GM18498 (cell line): ENCODE measurements at regions not wholly inside any gene's neighbourhood (a gene's known extent, or its start where the extent isn't known, plus 50 kb on each side); places are given as distances from the start of the nearest gene placed in this dataset.

Experiments used
- ATAC-seq: cut with Tn5 transposase; IDR thresholded peaks from one replicate; pipeline ENCODE4 v1.9.1; 2021; ENCODE audit warnings: mild to moderate bottlenecking, moderate library complexity; ENCODE audit not compliant: unreplicated experiment

DNA sequence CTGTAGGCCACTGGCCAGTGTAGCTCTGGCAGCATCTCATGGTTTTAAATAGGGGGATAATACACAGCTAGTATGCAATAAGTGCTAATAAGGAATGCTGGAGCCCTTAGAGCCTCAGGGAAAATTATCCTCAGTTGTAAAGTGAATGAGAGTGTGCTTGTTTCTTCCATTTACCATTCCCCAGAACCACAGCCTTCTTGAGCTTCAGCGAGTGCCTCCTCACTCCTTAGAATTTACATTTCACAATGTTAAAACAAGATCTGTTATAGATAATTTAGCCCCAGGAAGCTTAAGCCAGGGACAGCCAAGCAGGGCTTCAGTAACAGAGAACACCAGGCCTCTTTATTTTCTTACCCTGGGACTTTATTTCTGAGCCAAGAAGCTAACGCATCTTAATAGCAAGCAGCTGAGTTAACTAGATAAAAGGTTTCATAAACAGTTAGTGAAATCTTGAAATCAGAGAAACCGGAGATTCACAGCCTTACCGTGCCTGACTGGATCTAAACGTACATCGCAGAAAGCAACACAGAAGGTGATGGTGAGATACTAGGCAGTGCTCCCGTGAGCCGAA is 535.2 kb downstream of the TDRD15 start:
- no peak for ATAC-seq

DNA sequence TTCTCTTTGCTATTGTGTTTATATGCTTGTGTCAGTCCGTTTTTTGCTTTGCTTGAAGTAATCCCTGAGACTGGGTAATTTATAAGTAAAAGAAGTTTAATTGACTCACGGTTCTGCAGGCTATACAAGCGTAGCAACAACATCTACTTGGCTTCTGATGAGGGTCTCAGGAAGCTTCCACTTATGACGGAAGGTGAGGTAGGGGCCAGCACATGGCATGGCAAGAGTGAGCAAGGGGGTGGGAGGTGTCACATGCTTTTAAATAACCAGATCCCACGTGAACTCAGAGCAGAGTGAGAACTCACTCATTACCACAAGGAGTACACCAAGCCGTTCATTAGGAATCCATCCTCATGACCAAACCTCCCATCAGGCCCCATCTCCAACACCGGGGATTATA is 540.3 kb downstream of the TDRD15 start:
- ATAC-seq: no peak

DNA sequence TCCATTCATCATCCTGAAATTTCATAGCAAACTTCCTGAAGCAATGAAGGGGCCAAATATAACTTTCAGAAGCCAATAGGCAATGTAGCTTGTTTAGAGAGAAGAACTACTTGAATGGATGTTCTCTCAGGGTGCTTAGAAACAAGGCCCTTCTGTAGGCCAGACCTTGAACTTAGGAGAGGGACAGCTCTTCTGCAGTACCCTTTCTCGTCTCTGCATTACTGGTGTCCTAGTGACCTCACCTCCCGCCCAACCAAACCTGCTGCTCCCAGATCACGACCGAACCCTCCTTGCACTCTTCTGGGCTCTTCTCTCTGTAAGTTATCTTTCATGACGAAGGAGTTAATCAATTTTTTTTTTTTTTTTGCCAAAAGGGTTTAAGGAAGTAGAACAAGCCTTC is 543.9 kb downstream of the TDRD15 start:
- ATAC-seq: no peak

DNA sequence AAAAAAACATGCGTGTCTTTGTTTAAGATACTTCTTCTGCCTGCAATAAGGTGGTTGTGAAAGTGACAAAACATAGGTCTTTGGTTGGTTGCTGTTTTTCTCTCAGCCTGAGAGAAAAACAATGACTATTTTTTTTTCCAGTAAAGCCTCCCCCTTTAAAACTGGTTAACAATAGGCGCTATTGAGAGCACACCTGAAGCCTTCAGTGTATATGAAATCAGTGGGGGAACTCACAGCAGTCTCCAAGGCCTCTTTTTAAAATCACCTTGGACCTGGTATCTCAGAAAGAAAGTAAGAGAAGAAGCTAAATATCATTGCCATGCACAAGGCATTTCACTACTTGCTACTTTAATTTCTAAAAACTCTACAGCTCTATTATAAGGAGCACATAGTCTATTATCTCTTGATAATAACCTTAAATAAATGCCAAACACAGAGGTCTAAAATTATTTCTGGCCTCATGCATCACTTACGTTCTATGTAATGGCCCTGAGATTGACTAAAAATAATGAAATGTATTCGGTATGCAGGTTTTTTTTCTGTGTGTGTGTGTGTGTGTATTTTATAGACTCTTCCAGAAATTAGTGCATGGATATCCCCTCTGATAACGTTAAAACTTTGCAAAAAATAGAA is 544.4 kb downstream of the TDRD15 start:
- ATAC-seq: no peak

DNA sequence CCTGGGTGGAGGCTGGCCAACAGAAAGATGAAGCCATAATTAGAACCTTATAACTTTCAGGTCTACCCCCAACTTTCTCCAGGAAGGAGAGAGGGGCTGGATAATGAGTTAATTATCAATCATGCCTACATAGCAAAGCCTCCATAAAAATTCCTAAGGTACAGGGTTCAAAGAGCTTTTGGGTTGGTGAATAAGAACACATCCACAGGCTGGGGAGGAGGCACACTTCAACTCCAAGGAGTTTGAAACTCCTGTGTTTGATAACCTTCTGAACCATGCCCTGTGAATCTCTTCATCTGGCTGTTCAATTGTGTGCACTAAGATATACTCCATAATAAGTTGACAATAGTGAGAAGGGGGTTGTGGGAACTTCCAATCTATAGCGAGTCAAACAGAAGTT is 552.3 kb downstream of the TDRD15 start:
- ATAC-seq: no peak

DNA sequence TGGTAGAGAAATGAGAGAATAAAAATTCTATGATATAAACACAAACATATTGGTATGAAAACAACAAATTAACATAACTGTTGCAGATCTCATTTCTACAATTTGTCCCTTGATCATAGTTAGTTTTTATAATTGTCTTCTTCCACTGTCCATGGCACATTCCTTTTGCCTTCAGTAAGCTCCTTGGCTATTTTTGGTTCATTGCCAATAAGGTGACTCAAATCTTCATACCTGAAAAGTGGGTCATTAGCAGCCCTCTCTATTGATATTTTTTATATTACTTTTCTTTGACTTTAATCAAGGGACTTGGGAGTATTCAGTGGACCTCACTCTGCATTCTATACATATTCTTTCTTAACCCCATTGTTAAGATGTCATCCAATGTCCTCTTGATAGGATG is 552.9 kb downstream of the TDRD15 start:
- ATAC-seq: no peak

DNA sequence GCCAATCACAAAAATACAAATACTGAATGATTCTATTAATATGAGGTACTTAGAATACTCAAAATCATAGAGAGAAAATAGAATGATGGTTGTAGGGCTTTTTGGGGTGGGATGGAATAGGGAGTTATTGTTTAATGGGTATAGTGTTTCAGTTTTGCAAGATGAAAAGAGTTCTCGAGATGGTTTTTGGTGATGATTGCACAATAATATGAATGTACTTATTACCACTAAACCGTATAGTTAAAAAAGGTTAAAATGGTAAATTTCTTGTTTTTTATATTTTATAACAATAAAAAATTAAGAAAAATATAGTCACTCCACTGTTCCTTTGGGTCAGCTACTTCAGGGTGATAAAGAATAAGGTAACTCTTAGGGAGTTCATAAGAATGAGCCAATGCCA is 560.1 kb downstream of the TDRD15 start:
- no peak for ATAC-seq

DNA sequence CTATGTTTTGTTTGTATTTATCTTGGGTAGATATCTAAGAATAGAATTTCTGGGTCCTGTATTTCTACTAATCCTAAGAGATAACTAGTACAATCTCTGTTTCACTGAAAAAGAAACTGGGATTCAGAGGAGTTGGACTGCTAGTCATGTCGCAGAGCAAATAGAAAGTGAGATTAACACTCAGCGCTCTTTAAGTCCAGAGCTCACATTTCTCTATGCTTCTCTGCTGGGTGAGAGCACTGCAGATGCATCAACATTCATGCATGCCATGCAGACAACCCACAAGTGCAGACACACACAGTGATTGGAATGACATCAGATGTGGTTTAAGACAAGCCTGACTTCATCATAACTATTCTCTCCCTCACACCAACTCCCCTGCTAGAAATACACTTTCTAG is 563.8 kb downstream of the TDRD15 start:
- ATAC-seq: no peak

DNA sequence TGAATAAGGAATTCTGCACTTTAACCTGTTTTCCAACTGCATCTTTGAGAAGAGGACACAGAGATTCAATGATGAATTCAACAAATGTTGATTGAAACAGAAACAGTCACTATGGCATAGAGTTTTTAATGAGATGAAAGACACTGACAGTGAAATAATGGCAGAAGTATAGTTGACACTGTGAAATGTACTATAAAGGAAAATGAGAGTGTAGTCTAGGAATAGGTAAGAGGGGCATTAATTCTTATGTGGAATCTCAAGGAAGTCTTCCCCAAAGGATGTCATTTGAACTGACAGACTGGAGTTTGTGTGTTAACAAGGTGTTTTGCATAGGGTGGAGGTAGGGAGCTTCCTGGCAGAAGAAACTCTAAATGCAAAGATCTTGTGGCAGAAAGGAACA is 566.2 kb downstream of the TDRD15 start:
- no peak for ATAC-seq

DNA sequence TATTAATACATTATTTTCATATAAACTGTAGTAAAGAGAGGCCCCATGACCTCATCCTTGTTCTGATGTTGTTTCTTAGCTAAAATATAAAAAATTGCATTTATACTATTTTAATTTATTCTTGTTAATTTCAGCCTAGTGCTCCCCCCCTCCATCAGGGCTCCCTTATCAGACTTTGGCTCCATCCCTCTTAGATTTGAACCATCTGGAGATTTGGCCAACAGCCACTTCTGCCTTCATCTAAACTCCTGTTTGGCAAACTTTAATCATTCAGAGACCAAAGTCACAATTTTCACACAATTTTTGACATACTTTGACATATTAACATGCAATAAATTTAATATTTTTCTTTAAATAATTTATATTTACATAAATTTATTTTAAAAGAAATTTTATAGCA is 569.3 kb downstream of the TDRD15 start:
- no peak for ATAC-seq

DNA sequence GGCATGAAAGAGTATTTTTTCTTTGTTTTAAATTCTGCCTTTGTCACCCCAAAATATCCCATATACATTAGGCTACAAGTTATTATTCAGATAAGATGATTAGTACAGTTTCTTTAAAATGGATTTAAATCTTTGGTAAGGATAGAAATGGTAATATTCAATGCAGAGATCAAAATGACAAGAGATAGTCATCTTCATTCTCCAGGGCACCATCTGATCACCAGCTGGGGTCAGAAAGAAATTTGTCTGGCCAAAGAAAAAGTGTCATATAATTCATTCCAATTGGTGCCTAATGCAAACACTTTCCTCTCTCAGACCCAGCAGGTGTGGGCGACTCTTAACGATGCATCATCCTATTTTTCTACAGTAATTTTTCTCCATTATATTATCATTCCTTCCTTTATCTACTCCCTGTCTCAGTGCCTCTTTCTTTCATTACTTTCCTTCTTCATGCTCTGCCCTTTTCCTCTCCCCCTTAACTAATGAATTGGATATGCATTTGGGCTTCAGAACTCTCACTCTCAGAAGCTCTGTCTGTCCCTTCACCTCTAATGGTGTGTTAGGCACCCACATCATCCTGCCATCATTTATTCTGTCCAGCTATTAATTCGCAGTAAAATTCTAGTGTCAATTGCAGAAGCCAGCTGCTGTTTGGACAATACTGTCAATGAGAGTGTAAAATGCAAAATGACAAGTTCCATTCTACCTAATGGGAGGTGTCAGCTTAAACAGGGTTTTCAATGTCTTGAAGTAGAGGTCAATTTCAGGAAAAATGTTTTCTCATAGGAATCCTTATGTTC is 570.5 kb downstream of the TDRD15 start:
- ATAC-seq: no peak

DNA sequence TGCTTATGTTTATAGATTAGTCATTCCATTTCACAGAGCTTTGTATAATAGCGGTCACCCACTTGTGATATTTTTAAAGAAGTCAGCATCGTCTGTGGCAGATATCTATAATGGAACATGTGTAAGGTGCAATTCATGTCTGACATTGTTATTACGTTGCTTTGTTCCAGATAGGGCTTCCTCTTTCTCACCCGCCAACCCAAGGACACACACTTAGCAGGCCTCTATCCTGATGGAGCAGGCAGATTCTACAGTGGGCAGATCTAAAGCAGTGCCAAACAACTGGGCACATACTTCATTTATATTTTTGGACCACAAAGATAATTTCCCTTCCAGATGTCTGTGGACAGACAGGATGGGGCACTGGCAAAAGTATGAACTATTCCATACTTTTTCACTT is 573.1 kb downstream of the TDRD15 start:
- ATAC-seq: no peak

DNA sequence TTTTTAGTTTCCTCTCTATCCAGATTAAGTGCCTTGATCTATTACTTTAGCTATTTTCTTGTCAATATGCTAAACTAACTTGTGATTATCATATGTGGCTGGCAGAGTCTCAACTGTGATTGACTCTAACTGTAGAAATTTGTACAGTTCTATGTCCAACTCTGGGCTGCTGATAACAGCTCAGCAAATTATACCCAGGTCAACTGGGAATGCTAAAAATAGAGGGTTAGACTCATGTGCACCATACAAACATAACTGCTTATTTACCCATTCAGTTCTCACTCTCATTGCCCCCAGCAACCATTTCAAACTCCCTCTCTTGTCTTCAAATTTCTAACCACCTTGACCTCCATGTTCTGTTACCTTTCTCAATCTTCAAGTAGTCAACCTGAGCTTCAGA is 576.9 kb downstream of the TDRD15 start:
- ATAC-seq: no peak

DNA sequence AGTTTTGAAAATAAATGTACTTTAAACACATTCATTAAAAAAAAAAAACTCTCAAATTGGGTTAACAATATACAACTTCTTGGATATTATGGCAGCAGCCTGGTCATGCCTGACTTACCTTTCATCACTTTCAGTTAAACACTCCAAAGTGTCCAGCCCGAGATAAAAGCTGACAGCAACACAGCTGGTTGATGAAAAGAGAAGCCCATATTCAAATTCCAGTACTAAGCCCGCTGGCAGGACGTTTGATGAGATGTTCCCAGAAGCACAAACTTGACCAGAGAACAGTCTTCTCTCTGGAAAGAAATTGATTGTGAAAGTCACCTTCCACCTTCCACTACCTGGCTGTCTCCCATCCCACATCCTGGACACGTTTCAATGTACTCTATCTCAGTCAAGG is 586.3 kb downstream of the TDRD15 start:
- no peak for ATAC-seq

DNA sequence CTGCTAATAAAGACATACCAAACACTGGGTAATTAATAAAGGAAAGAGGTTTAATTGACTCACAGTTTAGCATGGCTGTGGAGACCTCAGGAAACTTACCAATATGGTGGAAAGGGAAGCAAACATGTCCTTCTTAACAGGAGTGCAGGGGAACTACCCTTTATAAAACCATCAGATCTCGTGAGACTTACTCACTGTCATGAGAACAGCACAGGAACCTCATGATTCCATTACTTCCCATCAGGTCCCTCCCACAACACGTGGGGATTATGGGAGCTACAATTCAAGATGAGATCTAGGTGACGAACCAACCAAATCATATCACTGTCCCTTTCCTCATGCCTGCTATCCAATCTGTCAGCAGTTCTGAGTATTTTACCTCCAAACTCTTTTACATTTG is 586.7 kb downstream of the TDRD15 start:
- ATAC-seq: no peak

DNA sequence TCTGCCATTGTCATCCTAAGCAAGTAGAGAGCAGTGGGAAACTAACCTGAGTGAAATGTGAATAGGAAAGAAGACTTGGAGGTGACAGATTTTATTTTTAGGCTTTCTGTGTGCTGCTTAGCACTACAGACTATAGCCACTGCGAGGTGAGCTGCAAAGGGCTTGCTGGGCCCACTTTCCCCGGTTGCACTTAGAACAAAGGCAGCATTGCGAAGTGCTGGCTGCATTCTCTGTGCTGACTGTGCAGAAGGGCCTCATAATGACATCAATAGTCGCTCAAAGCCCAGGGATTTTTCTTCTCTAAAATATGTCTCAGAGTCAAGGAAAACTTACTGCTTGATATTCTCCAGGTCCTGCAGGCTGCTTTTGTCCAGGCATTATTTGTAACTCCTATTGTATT is 592.1 kb downstream of the TDRD15 start:
- ATAC-seq: no peak

DNA sequence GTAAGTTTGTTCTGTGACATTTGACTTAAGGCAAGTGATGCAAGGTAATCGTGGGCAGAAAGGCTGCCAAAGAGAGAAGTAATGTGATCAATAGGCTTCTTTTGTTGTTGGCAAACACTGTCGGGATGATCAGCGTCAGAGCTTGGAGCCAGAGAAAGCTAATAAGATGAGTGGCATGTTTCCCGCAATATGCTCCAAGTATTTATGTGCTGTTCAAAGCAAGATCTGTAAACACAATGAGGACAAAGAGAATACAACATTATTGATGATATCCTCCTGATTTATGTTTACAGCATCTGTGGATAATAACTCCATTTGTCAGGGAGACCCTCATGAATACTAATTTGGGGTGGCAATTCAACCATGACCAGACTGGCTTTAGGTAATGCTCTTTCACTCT is 603.3 kb downstream of the TDRD15 start:
- no peak for ATAC-seq

DNA sequence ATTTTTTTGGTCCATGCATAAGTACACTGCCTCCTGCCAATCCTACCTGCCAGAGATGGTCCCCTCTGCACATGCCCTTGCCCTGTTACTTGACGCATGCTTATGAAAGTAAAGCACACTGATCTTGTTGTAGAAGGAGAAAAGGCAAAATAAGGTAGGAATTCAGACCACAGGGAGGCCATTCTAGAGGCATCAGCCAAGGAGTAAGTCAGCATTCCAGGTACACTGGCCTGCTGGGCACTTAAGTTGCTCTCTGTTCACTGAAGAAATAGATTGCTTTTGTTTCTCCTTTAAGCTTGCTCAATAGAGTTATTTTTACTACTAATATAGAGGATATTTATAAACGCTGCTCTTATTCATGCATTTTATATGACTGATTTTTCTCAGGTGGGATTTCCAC is 604.4 kb downstream of the TDRD15 start:
- ATAC-seq: no peak

DNA sequence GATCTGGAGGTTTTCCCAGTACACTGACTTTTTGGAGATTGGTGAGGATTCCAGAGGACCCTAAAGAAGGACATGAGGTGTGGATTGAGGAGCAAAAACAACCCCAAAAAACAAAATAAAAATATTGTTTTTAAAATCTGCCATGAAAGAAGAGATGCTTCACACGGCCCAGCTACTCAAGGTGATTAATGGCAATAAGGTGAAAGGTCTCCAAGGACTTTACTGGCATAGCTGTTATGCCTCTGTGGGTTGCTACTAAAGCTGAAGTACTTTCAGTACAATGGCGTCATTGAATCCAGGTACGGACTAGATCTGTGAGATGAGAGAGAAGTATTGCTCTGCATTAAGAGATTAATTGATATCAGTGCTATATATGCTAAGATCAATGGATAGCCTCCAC is 606.4 kb downstream of the TDRD15 start:
- no peak for ATAC-seq

DNA sequence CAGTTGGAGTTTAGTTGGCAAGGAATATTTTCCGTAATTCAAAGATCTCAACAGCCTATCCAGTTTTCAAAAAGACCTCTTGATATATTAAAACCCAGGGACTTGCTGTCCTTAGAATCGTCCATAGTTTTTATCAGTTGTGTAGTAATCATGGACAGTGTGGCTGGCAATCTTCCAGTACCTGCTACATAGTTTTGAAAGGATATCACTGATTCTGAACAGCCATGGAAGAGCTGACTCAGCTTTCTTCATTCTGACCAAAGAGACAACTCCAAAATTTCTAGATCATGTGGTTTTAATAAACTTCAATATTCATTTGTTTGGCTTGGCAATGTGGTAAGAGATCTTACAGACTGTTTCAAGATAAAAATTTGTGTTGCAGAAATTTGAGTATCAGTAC is 616.7 kb downstream of the TDRD15 start:
- ATAC-seq: no peak

DNA sequence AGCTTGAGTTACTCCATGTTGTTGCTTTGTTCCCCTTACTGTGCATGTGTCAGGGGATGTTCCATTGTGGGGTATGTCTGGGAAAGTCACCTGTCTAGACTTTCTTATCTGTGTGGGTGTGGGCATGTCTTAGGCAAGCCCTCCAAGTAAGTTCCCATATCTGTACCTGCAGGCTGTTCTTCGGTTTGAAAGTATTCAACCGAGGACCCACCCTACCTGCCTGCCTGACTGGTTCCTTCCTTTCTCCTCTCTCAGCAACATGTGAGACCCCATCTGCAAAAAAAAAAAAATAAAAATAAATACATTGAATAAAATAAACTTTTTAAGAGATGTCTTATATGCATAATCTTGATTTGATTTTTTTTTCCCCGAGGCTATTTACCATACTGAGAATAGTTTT is 622.7 kb downstream of the TDRD15 start:
- ATAC-seq: no peak

DNA sequence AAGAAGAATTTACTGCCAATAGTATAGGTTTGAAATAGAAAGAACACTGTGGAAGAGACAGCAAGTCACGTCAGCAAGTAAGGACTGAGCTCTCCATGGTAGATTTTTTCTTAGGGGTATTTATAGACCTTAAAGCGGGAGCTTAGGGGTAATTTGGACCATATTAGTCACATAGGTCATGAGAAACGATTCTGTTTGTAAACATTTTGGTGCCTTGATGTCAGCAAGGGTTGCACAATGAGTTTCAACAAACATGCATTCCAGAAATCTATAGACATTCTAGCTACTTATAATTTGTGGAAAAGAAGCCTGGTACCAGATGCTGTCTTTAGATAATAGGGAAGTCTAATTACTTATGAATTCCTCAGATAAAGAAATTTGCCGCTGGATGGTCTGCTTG is 624.7 kb downstream of the TDRD15 start:
- no peak for ATAC-seq
